ENCODE measurements at regions not wholly inside any gene's neighbourhood (a gene's known extent, or its start where the extent isn't known, plus 50 kb on each side); places are given as distances from the start of the nearest gene placed in this dataset.

DNA sequence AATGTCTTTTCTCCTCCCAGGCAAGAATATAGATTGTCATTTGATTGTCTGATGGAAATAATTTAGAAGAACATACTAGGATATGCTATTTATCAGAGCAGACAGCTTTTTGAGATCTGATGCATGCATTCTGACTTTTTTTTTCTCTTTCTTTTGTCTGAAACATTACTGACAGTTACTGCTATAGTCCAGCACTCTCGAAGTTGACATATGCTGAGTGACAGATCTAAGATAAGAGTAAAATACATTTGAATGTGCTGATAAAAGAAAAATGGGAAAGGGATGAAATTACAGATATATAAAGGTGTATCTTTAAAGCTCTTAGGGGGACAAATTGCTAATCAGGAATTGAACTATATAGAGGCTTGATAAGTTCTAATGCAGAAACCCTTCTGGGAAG lies 753.8 kb upstream of the TENM4 start:
- intact Hi-C loops (cut with DNase I; ENCODE audit: low total_unique reads) = no loop called here
- no peak for DNase-seq
- Histone ChIP-seq H3K4me3 (no peak overlapping the region), H3K4me1 (no peaks in the 10 kb centered on the region), H3K27me3 (no peaks in the 10 kb centered on the region), H3K36me3 (ENCODE audit: low read depth, missing control alignments) (no peaks in the 10 kb centered on the region), H3K27ac (no peak overlapping the region), H3K9me3 (no peaks in the 10 kb centered on the region)
- 75 to 85% methylated on average over 1 of the region's 1 CpG for WGBS, 2 donors
- no peak for TF ChIP-seq POLR2A (IDR thresholded peaks at IDR 0.05)
- TF ChIP-seq, protein P1, sequence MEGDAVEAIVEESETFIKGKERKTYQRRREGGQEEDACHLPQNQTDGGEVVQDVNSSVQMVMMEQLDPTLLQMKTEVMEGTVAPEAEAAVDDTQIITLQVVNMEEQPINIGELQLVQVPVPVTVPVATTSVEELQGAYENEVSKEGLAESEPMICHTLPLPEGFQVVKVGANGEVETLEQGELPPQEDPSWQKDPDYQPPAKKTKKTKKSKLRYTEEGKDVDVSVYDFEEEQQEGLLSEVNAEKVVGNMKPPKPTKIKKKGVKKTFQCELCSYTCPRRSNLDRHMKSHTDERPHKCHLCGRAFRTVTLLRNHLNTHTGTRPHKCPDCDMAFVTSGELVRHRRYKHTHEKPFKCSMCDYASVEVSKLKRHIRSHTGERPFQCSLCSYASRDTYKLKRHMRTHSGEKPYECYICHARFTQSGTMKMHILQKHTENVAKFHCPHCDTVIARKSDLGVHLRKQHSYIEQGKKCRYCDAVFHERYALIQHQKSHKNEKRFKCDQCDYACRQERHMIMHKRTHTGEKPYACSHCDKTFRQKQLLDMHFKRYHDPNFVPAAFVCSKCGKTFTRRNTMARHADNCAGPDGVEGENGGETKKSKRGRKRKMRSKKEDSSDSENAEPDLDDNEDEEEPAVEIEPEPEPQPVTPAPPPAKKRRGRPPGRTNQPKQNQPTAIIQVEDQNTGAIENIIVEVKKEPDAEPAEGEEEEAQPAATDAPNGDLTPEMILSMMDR (IDR thresholded peaks at IDR 0.05) = no peak

DNA sequence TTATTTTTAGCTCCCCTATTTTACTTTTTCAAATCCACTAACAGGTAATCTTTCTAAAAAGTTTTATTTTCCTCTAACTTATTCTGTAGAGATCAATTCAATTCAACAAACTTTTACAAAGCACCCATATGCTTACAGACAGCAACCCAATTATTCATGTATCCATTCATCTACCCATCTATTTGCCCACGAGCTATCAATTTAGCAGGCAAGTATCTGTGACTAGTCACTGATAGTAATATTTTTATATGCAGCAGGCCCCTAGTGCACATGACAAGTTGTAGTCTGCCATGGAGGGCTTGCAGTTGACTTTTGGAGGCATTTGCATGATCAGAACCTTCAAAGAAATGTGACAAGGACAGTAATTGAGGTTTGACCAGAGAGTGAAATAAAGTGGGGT lies 753.2 kb upstream of the TENM4 start:
- no peak overlapping the region for H3K4me3 ChIP-seq
- intact Hi-C loops (cut with DNase I; ENCODE audit: low total_unique reads) = no loop called here
- no peaks in the 10 kb centered on the region for H3K27me3 ChIP-seq
- 83 to 95% methylated on average over 1 of the region's 1 CpG for WGBS, 2 donors
- H3K4me1 ChIP-seq = no peaks in the 10 kb centered on the region
- DNase-seq = no peak
- H3K27ac ChIP-seq = no peak overlapping the region
- no peaks in the 10 kb centered on the region for H3K9me3 ChIP-seq
- TF ChIP-seq, protein P1 (IDR thresholded peaks at IDR 0.05) = no peak
- TF ChIP-seq POLR2A (IDR thresholded peaks at IDR 0.05) = no peak
- H3K36me3 ChIP-seq (ENCODE audit: low read depth, missing control alignments) = no peaks in the 10 kb centered on the region

DNA sequence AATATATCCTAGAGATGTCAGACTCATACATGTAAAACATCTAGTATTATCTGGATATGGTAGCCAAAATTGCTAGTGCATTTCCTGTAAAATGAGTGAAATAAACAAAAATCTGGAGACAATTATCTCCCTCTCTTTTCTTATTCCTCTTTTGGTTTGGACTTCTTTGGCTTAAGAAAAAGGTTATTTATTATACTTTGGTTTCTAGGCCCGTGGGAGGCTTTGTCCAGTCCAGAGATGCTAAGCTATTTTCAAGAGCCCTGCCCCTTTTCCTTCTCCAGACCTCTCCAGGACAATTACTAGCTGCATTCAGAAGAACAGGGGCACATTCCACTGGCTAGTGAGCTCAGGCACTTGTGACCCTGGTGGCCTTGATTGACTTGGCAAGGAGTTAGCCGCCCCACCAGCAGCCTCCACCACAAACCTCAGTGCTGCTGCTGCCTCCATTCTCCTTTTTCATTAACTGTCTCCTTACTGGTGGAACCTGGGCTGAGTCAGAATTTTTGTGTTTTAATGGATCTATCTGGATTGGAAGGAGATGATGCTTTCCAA lies 747.3 kb upstream of the TENM4 start:
- Histone ChIP-seq H3K9me3 (no peaks in the 10 kb centered on the region), H3K27ac (no peak overlapping the region), H3K4me3 (no peak overlapping the region), H3K36me3 (ENCODE audit: low read depth, missing control alignments) (no peaks in the 10 kb centered on the region), H3K27me3 (no peaks in the 10 kb centered on the region), H3K4me1 (no peaks in the 10 kb centered on the region)
- 37 to 45% methylated on average over 2 of the region's 2 CpGs for WGBS, 2 donors
- no peak for DNase-seq
- TF ChIP-seq, protein P1 (IDR thresholded peaks at IDR 0.05) = no peak
- TF ChIP-seq POLR2A (IDR thresholded peaks at IDR 0.05) = no peak
- intact Hi-C loops (cut with DNase I; ENCODE audit: low total_unique reads) = no loop called here

DNA sequence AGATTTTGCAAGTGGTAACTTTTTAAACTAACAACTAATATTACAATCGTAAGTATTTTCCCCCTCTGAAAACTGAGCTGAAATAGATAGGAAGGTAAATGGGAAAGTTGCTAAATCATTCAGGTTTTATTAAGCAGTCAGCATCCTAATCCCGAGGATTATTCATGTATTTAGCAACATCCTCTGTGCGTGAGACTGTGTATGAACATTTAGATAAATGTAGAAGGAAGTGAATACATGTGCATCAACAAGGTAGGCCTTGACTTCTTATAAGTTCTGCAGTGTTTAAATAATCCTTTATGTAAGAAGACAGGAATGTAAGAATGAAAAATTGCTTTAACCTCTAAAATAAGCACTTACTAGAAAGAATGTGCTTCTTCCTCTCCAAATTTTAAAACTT lies 745.9 kb upstream of the TENM4 start:
- no peaks in the 10 kb centered on the region for H3K36me3 ChIP-seq (ENCODE audit: low read depth, missing control alignments)
- no peaks in the 10 kb centered on the region for H3K27me3 ChIP-seq
- H3K4me1 ChIP-seq = no peaks in the 10 kb centered on the region
- H3K9me3 ChIP-seq = no peaks in the 10 kb centered on the region
- TF ChIP-seq POLR2A (IDR thresholded peaks at IDR 0.05) = no peak
- H3K4me3 ChIP-seq = no peak overlapping the region
- 83 to 89% methylated on average over 3 of the region's 3 CpGs for WGBS, 2 donors
- intact Hi-C loops (cut with DNase I; ENCODE audit: low total_unique reads) = no loop called here
- DNase-seq = no peak
- no peak overlapping the region for H3K27ac ChIP-seq

DNA sequence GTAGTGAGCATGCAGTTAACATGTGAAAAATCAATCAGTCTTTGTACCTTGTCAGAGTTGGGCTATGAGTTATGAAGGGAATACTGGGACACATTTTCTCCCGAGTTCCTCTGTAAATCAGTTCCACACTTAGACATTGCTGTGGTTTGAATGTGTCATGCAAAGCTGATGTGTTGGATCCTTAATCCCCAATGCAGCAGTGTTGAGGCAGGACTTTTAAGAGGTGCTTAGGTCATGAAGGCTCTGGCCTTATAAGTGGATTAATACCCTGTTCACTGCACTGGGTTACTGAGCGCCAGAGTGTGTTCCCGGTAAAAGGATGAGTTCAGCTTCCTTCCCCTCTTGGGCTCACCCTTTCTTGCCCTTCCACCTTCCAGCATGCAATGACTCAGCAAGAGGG lies 742.1 kb upstream of the TENM4 start:
- Histone ChIP-seq H3K4me3 (no peak overlapping the region), H3K27ac (no peak overlapping the region), H3K9me3 (no peaks in the 10 kb centered on the region), H3K27me3 (no peaks in the 10 kb centered on the region), H3K36me3 (ENCODE audit: low read depth, missing control alignments) (no peaks in the 10 kb centered on the region), H3K4me1 (no peaks in the 10 kb centered on the region)
- no peak for TF ChIP-seq POLR2A (IDR thresholded peaks at IDR 0.05)
- TF ChIP-seq, protein P1 (IDR thresholded peaks at IDR 0.05) = no peak
- 79 to 80% methylated on average over 3 of the region's 3 CpGs for WGBS, 2 donors
- intact Hi-C loops (cut with DNase I; ENCODE audit: low total_unique reads) = no loop called here
- DNase-seq = no peak
